CD14-positive monocyte (primary cell): ENCODE measurements at regions not wholly inside any gene's neighbourhood (a gene's known extent, or its start where the extent isn't known, plus 50 kb on each side); places are given as distances from the start of the nearest gene placed in this dataset.
"Not testable (repeated sequence)": the region's sequence is repeated elsewhere in the genome, so short reads cannot be mapped to it uniquely, and the experiment has no call there.

Source experiments
- DNase-seq, 3 donors: peaks; one replicate each; pipeline ENCODE4 v3.0.0-alpha.2; 2011 to 2022
- H2AFZ ChIP-seq: 2 replicates; pipeline ENCODE4 v1.6.0; 2012; ENCODE audit warnings: mild to moderate bottlenecking, low read depth, low read length, inconsistent platforms; ENCODE audit not compliant: insufficient read depth, poor library complexity, severe bottlenecking
- H3K27ac ChIP-seq, 2 donors: 1 replicate in 1 of 2; 2 replicates in 1 of 2; pipeline ENCODE4 v1.5.1; 2012 to 2013; ENCODE audit warnings: low read length in 2 of 2, control low read depth in 1 of 2, inconsistent platforms in 1 of 2, low read depth in 1 of 2, mild to moderate bottlenecking in 1 of 2
- H3K27me3 ChIP-seq, 2 donors: one replicate each; pipeline versions ENCODE4 v1.6.0 to v1.6.1; 2011 to 2013; ENCODE audit warnings: low read length in 2 of 2; ENCODE audit not compliant: control insufficient read depth in 2 of 2, insufficient read depth in 2 of 2
- H3K36me3 ChIP-seq, 2 donors: replicated peaks in 1 of 2; 1 replicate in 1 of 2; 2 replicates in 1 of 2; pipeline versions ENCODE4 v1.5.1 to v1.6.1; 2012 to 2013; ENCODE audit warnings: low read length in 2 of 2, control low read depth in 1 of 2, inconsistent platforms in 1 of 2, mild to moderate bottlenecking in 1 of 2; ENCODE audit not compliant: insufficient read depth in 2 of 2, control insufficient read depth in 1 of 2
- H3K4me1 ChIP-seq, 2 donors: 1 replicate in 1 of 2; 2 replicates in 1 of 2; pipeline versions ENCODE4 v1.5.1 to v1.6.1; 2012 to 2013; ENCODE audit warnings: low read length in 2 of 2, control low read depth in 1 of 2, inconsistent platforms in 1 of 2, mild to moderate bottlenecking in 1 of 2, moderate library complexity in 1 of 2; ENCODE audit not compliant: insufficient read depth in 2 of 2, control insufficient read depth in 1 of 2
- H3K4me2 ChIP-seq: replicated peaks from 2 replicates; pipeline ENCODE3; 2012; ENCODE audit warnings: low read length, moderate library complexity, mild to moderate bottlenecking; ENCODE audit not compliant: poor library complexity, severe bottlenecking; ENCODE audit errors: extremely low read depth
- H3K4me3 ChIP-seq, 3 experiments: fragments of 200-600 bp in 1 of 3; sonication (generic) in 1 of 3; replicated peaks in 1 of 3; 1 replicate in 2 of 3; 2 replicates in 1 of 3; pipeline ENCODE4 v1.5.1; 2011 to 2013; ENCODE audit warnings: low read length in 3 of 3, mild to moderate bottlenecking in 3 of 3, control low read depth in 2 of 3, low read depth in 2 of 3, inconsistent platforms in 1 of 3, moderate library complexity in 1 of 3
- H3K79me2 ChIP-seq: 2 replicates; pipeline ENCODE4 v1.6.0; 2012; ENCODE audit warnings: mild to moderate bottlenecking, control low read depth, inconsistent platforms, low read length, moderate library complexity; ENCODE audit not compliant: insufficient read depth
- H3K9ac ChIP-seq: 2 replicates; pipeline ENCODE4 v1.6.0; 2017; ENCODE audit warnings: low read length, mild to moderate bottlenecking; ENCODE audit not compliant: insufficient read depth, poor library complexity, severe bottlenecking
- H3K9me3 ChIP-seq, 2 donors: replicated peaks in 1 of 2; 1 replicate in 1 of 2; 2 replicates in 1 of 2; pipeline versions ENCODE4 v1.5.1 to v1.6.1; 2012 to 2013; ENCODE audit warnings: low read length in 2 of 2, control low read depth in 1 of 2; ENCODE audit not compliant: control insufficient read depth in 1 of 2, insufficient read depth in 1 of 2
- H4K20me1 ChIP-seq: 2 replicates; pipeline ENCODE4 v1.6.0; 2012; ENCODE audit warnings: mild to moderate bottlenecking, low read length, control low read depth, moderate library complexity; ENCODE audit not compliant: insufficient read depth
- H3K27ac Mint-ChIP-seq, 7 donors: one replicate each; pipeline ENCODE4 v1.8.0; 2020; ENCODE audit warnings: mild to moderate bottlenecking in 7 of 7, mixed read lengths in 7 of 7, moderate library complexity in 6 of 7, inconsistent platforms in 2 of 7
- H3K27me3 Mint-ChIP-seq, 3 donors: one replicate each; pipeline ENCODE4 v1.8.0; 2021 to 2022; ENCODE audit warnings: low read depth in 3 of 3, mild to moderate bottlenecking in 3 of 3, mixed read lengths in 3 of 3, moderate library complexity in 3 of 3, inconsistent platforms in 1 of 3
- H3K36me3 Mint-ChIP-seq, 2 donors: one replicate each; pipeline ENCODE4 v1.8.0; 2020; ENCODE audit warnings: mixed read lengths in 2 of 2, inconsistent platforms in 1 of 2, mild to moderate bottlenecking in 1 of 2
- H3K4me1 Mint-ChIP-seq: one replicate; pipeline ENCODE4 v1.8.0; 2020; ENCODE audit warnings: mild to moderate bottlenecking, mixed read lengths
- H3K4me3 Mint-ChIP-seq, 2 donors: one replicate each; pipeline ENCODE4 v1.8.0; 2020; ENCODE audit warnings: mild to moderate bottlenecking in 2 of 2, mixed read lengths in 2 of 2, moderate library complexity in 1 of 2
- H3K9me3 Mint-ChIP-seq, 7 donors: one replicate each; pipeline ENCODE4 v1.8.0; 2020 to 2022; ENCODE audit warnings: mixed read lengths in 7 of 7, mild to moderate bottlenecking in 6 of 7, moderate library complexity in 6 of 7, inconsistent platforms in 2 of 7
- WGBS: methylation state at CpG from one replicate; pipeline ENCODE4 v1.1.5; 2013; ENCODE audit warnings: missing lambda C conversion rate; ENCODE audit not compliant: insufficient coverage; 5-methylcytosine and 5-hydroxymethylcytosine counted together
- intact Hi-C, 2 donors: fragments of 100-400 bp; cut with micrococcal nuclease; formaldehyde crosslinking; loops; one replicate each; pipeline versions ENCODE4 v1.15.0 to v1.15.1; 2023
- TF ChIP-seq, protein P1 (sequence below): fragments of 200-600 bp; IDR thresholded peaks from one replicate; pipeline ENCODE4 v1.8.0; 2022; ENCODE audit warnings: antibody characterized with exemption, mild to moderate bottlenecking

DNA sequence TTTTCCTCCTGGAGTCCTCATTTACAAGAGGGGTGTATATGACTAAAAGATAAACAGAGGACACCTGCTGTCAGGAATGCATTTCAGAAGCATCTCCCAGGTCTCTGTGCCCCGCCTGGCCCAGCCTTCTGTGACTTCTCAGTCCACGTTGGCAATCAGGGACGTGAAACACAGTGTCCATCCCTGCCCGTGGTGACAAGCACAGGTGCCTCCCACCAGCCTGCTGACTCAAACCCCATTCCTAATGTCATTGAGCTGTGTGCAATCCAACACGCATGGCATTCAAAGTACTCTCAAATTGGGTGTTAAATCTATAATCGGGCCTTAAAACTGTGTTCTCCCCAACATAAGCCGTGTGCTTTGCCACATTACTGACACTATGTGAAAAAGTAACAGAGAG lies 343.2 kb downstream of the EIPR1 start:
- WGBS: 92% methylated on average over 4 of the region's 7 CpGs
- Histone ChIP-seq H3K27me3 (no peaks in the 10 kb centered on the region), H3K79me2 (no peaks in the 10 kb centered on the region), H4K20me1 (no peaks in the 10 kb centered on the region), H3K9me3 (peaks cover 7 to 23% of the 10 kb centered on the region in 2 donors), H3K9ac (no peak overlapping the region), H3K27ac (no peak overlapping the region), H2AFZ (no peak overlapping the region), H3K4me2 (no peak overlapping the region), H3K4me3 (no peak overlapping the region), H3K36me3 (no peaks in the 10 kb centered on the region), H3K4me1 (no peaks in the 10 kb centered on the region)
- H3K9me3 Mint-ChIP-seq: peaks cover 5 to 30% (median 12%) of the 10 kb centered on the region in 7 donors
- DNase-seq: no peak
- H3K36me3 Mint-ChIP-seq: no peaks in the 10 kb centered on the region
- H3K27me3 Mint-ChIP-seq: peaks cover 0 to 3% (median 2%) of the 10 kb centered on the region in 3 donors
- no peak overlapping the region for H3K4me3 Mint-ChIP-seq
- TF ChIP-seq, protein P1, sequence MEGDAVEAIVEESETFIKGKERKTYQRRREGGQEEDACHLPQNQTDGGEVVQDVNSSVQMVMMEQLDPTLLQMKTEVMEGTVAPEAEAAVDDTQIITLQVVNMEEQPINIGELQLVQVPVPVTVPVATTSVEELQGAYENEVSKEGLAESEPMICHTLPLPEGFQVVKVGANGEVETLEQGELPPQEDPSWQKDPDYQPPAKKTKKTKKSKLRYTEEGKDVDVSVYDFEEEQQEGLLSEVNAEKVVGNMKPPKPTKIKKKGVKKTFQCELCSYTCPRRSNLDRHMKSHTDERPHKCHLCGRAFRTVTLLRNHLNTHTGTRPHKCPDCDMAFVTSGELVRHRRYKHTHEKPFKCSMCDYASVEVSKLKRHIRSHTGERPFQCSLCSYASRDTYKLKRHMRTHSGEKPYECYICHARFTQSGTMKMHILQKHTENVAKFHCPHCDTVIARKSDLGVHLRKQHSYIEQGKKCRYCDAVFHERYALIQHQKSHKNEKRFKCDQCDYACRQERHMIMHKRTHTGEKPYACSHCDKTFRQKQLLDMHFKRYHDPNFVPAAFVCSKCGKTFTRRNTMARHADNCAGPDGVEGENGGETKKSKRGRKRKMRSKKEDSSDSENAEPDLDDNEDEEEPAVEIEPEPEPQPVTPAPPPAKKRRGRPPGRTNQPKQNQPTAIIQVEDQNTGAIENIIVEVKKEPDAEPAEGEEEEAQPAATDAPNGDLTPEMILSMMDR: no peak
- H3K27ac Mint-ChIP-seq: no peak overlapping the region
- H3K4me1 Mint-ChIP-seq: no peaks in the 10 kb centered on the region
- intact Hi-C loops: no loop called here

DNA sequence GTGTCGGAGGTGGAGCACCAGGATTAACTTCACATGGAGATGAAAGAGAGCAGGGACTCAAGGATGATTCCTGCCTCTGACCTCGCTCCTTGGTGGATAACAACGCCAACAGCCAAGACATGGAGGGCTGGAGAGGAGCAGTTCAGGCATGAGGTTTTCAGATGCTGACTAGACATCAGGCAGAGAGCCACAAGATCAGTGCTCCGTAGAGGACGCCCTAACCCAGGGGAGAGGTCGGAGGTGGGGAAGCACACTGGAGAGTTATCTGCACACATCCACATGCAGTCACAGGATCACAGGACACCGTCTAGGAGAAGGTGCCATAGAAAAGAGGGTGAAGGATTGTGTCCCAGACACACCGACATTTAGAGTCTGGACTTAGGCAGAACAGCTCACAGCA lies 344.3 kb downstream of the EIPR1 start:
- H3K9me3 Mint-ChIP-seq: peaks cover 2 to 26% (median 14%) of the 10 kb centered on the region in 7 donors
- Histone ChIP-seq H3K9ac (no peak overlapping the region), H3K9me3 (peaks cover 7 to 16% of the 10 kb centered on the region in 2 donors), H3K4me3 (no peak overlapping the region), H3K27me3 (no peaks in the 10 kb centered on the region), H3K79me2 (no peaks in the 10 kb centered on the region), H3K36me3 (no peaks in the 10 kb centered on the region), H3K4me1 (no peaks in the 10 kb centered on the region), H4K20me1 (no peaks in the 10 kb centered on the region), H3K27ac (no peak overlapping the region), H2AFZ (no peak overlapping the region), H3K4me2 (no peak overlapping the region)
- intact Hi-C loops: no loop called here
- TF ChIP-seq, protein P1: no peak
- DNase-seq: no peak
- no peaks in the 10 kb centered on the region for H3K4me1 Mint-ChIP-seq
- WGBS: 86% methylated on average over 7 of the region's 8 CpGs
- peaks cover 0 to 3% (median 2%) of the 10 kb centered on the region in 3 donors for H3K27me3 Mint-ChIP-seq
- H3K4me3 Mint-ChIP-seq: no peak overlapping the region
- no peaks in the 10 kb centered on the region for H3K36me3 Mint-ChIP-seq
- no peak overlapping the region for H3K27ac Mint-ChIP-seq

DNA sequence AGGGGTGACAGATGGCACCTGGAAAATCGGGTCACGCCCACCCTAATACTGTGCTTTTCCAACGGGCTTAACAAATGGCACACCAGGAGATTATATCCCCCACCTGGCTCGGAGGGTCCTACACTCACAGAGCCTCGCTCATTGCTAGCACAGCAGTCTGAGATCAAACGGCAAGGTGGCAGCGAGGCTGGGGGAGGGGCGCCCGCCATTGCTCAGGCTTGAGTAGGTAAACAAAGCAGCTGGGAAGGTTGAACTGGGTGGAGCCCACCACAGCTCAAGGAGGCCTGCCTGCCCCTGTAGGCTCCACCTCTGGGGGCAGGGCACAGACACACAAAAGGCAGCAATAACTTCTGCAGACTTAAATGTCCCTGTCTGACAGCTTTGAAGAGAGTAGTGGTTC lies 346.8 kb downstream of the EIPR1 start:
- H3K36me3 Mint-ChIP-seq, H3K4me3 ChIP-seq, DNase-seq, H3K4me1 ChIP-seq, H4K20me1 ChIP-seq, H2AFZ ChIP-seq, H3K27me3 ChIP-seq, H3K79me2 ChIP-seq, H3K27me3 Mint-ChIP-seq, H3K36me3 ChIP-seq, H3K9ac ChIP-seq, H3K4me3 Mint-ChIP-seq, intact Hi-C loops, H3K27ac ChIP-seq, H3K4me1 Mint-ChIP-seq, H3K9me3 ChIP-seq, H3K27ac Mint-ChIP-seq, H3K4me2 ChIP-seq: not testable (repeated sequence)
- H3K9me3 Mint-ChIP-seq: peaks cover 0 to 18% (median 7%) of the 10 kb centered on the region in 7 donors
- WGBS: 92% methylated on average over 5 of the region's 9 CpGs
